Smooth muscle cell (in vitro differentiated cells): ENCODE measurements at regions not wholly inside any gene's neighbourhood (a gene's known extent, or its start where the extent isn't known, plus 50 kb on each side); places are given as distances from the start of the nearest gene placed in this dataset.

Source experiments
- DNase-seq: peaks from one replicate; lab custom pipeline; 2025; ENCODE audit not compliant: unreplicated experiment; lab: John Stamatoyannopoulos, UW
- H2AFZ ChIP-seq: fragments of 200-600 bp; sonication (generic); 2 replicates; pipeline ENCODE4 v1.6.0; 2016; ENCODE audit warnings: antibody characterized with exemption, low read depth, mild to moderate bottlenecking
- H3F3A ChIP-seq: fragments of 200-600 bp; sonication (generic); 2 replicates; pipeline ENCODE4 v1.6.0; 2017; ENCODE audit warnings: antibody characterized with exemption, low read depth
- H3K27ac ChIP-seq: fragments of 200-600 bp; sonication (generic); 2 replicates; pipeline ENCODE4 v1.5.1; 2016; ENCODE audit warnings: low read depth, mild to moderate bottlenecking
- H3K27me3 ChIP-seq: fragments of 200-600 bp; sonication (generic); 2 replicates; pipeline ENCODE4 v1.6.1; 2016; ENCODE audit warnings: low read depth, mild to moderate bottlenecking
- H3K36me3 ChIP-seq: fragments of 200-600 bp; sonication (generic); 2 replicates; pipeline ENCODE4 v1.5.1; 2016; ENCODE audit warnings: low read depth
- H3K4me1 ChIP-seq: fragments of 200-600 bp; sonication (generic); 2 replicates; pipeline ENCODE4 v1.5.1; 2016; ENCODE audit warnings: low read depth
- H3K4me2 ChIP-seq: fragments of 200-600 bp; sonication (generic); 2 replicates; pipeline ENCODE4 v1.6.0; 2016; ENCODE audit warnings: mild to moderate bottlenecking
- H3K4me3 ChIP-seq: fragments of 200-600 bp; sonication (generic); 2 replicates; pipeline ENCODE4 v1.5.1; 2016; ENCODE audit warnings: mild to moderate bottlenecking
- H3K79me2 ChIP-seq: fragments of 200-600 bp; sonication (generic); 2 replicates; pipeline ENCODE4 v1.6.0; 2016; ENCODE audit warnings: low read depth, mild to moderate bottlenecking
- H3K9ac ChIP-seq: fragments of 200-600 bp; sonication (generic); 2 replicates; pipeline ENCODE4 v1.6.0; 2016; ENCODE audit warnings: low read depth
- H3K9me3 ChIP-seq: fragments of 200-600 bp; sonication (generic); replicated peaks from 2 replicates; pipeline ENCODE4 v1.5.1; 2016; ENCODE audit warnings: low read depth
- H4K20me1 ChIP-seq: fragments of 200-600 bp; sonication (generic); 2 replicates; pipeline ENCODE4 v1.6.0; 2016; ENCODE audit warnings: low read depth
- CTCF ChIP-seq: fragments of 200-600 bp; sonication (generic); IDR thresholded peaks from 2 replicates; pipeline ENCODE4 v1.5.1; 2017; ENCODE audit warnings: borderline replicate concordance, mild to moderate bottlenecking, antibody characterized with exemption; ENCODE audit not compliant: insufficient read depth, poor library complexity, severe bottlenecking
- WGBS: methylation state at CpG from one replicate; pipeline ENCODE4 v1.1.7; 2016; ENCODE audit warnings: low lambda C conversion rate; 5-methylcytosine and 5-hydroxymethylcytosine counted together

GRCh38 chr1:244970744-244971551 lies 106.6 kb upstream of the HNRNPU start:
- H3K4me1 ChIP-seq, result peaks cover 14% of the 10 kb centered on the region
- no peaks in the 10 kb centered on the region for H3K36me3 ChIP-seq
- no peaks in the 10 kb centered on the region for H3K27me3 ChIP-seq
- peak; percentile 88 for DNase-seq
- peaks cover 27% of the 10 kb centered on the region for H3K79me2 ChIP-seq
- under 1% methylated on average over 56 of the region's 67 CpGs for WGBS
- peak overlapping the region; percentile 82 for H3K4me2 ChIP-seq
- H3K9ac ChIP-seq, result peak overlapping the region; percentile 98
- H3K9me3 ChIP-seq, result no peaks in the 10 kb centered on the region
- H3K4me3 ChIP-seq, result peak overlapping the region; percentile 64
- TF ChIP-seq CTCF, result peak; percentile 52
- H3F3A ChIP-seq, result peaks cover 8% of the 10 kb centered on the region
- peak overlapping the region; percentile 77 for H2AFZ ChIP-seq
- H4K20me1 ChIP-seq, result no peaks in the 10 kb centered on the region
- peak overlapping the region; percentile 100 for H3K27ac ChIP-seq

GRCh38 chr1:244970236-244970743 lies 105.9 kb upstream of the HNRNPU start:
- no peaks in the 10 kb centered on the region for H3K9me3 ChIP-seq
- H3K4me1 ChIP-seq, result peaks cover 14% of the 10 kb centered on the region
- peaks cover 8% of the 10 kb centered on the region for H3F3A ChIP-seq
- H4K20me1 ChIP-seq, result no peaks in the 10 kb centered on the region
- H3K36me3 ChIP-seq, result no peaks in the 10 kb centered on the region
- no peak overlapping the region for H2AFZ ChIP-seq
- H3K9ac ChIP-seq, result peak overlapping the region; percentile 98
- DNase-seq, result peak; percentile 86
- H3K79me2 ChIP-seq, result peaks cover 27% of the 10 kb centered on the region
- H3K4me3 ChIP-seq, result peak overlapping the region; percentile 64
- 0% methylated on average over 2 of the region's 55 CpGs for WGBS
- H3K27me3 ChIP-seq, result no peaks in the 10 kb centered on the region
- peak overlapping the region; percentile 82 for H3K4me2 ChIP-seq
- H3K27ac ChIP-seq, result peak overlapping the region; percentile 100
- TF ChIP-seq CTCF, result no peak

GRCh38 chr1:244969355-244970235 lies 105.3 kb upstream of the HNRNPU start:
- H2AFZ ChIP-seq, result peak overlapping the region; percentile 19
- H3K79me2 ChIP-seq, result peaks cover 26% of the 10 kb centered on the region
- peak overlapping the region; percentile 98 for H3K9ac ChIP-seq
- H3F3A ChIP-seq, result peaks cover 15% of the 10 kb centered on the region
- peak overlapping the region; percentile 82 for H3K4me2 ChIP-seq
- TF ChIP-seq CTCF, result no peak
- no peaks in the 10 kb centered on the region for H4K20me1 ChIP-seq
- peak overlapping the region; percentile 100 for H3K27ac ChIP-seq
- H3K9me3 ChIP-seq, result no peaks in the 10 kb centered on the region
- peaks cover 14% of the 10 kb centered on the region for H3K4me1 ChIP-seq
- DNase-seq, result peak; percentile 72
- peak overlapping the region; percentile 64 for H3K4me3 ChIP-seq
- H3K27me3 ChIP-seq, result no peaks in the 10 kb centered on the region
- H3K36me3 ChIP-seq, result no peaks in the 10 kb centered on the region
- WGBS, result 3% methylated on average over 46 of the region's 54 CpGs
